ENCODE measurements at regions not wholly inside any gene's neighbourhood (a gene's known extent, or its start where the extent isn't known, plus 50 kb on each side); places are given as distances from the start of the nearest gene placed in this dataset.

GRCh38 chr14:30296931-30297405 lies 262.0 kb upstream of the G2E3 start:
- Histone ChIP-seq H3K27ac (ENCODE audit: low read depth, low read length) (no peak overlapping the region), H3K9me3 (ENCODE audit: insufficient read depth, low read depth, low read length) (no peaks in the 10 kb centered on the region)

GRCh38 chr14:30297876-30298795 lies 260.8 kb upstream of the G2E3 start:
- Histone ChIP-seq H3K9ac (ENCODE audit: low read length) (no peak overlapping the region), H3K4me2 (ENCODE audit: low read length) (no peak overlapping the region), H4K91ac (ENCODE audit: low read depth, low read length) (no peak overlapping the region), H2AFZ (ENCODE audit: insufficient read depth, low read length, poor library complexity) (no peak overlapping the region), H3K4ac (ENCODE audit: low read depth, low read length) (no peak overlapping the region), H3K4me1 (ENCODE audit: control insufficient read depth in 1 of 2, insufficient read depth in 2 of 2, low read length in 2 of 2) (no peaks in the 10 kb centered on the region), H3K9me3 (ENCODE audit: insufficient read depth, low read depth, low read length) (no peaks in the 10 kb centered on the region), H3K23ac (ENCODE audit: low read length) (no peak overlapping the region), H3K79me1 (ENCODE audit: low read length) (no peaks in the 10 kb centered on the region), H3K27me3 (ENCODE audit: insufficient read depth, low read length) (no peaks in the 10 kb centered on the region), H2BK12ac (ENCODE audit: low read length) (no peak overlapping the region), H3K14ac (ENCODE audit: low read length) (no peak overlapping the region), H2AK5ac (ENCODE audit: low read length) (no peak overlapping the region), H4K12ac (ENCODE audit: low read depth, low read length) (no peak overlapping the region), H2BK5ac (ENCODE audit: low read depth, low read length, poor library complexity) (no peak overlapping the region), H4K8ac (ENCODE audit: low read depth, low read length) (no peak overlapping the region), H3K36me3 (ENCODE audit: control insufficient read depth in 1 of 2, insufficient read depth in 2 of 2, low read length in 2 of 2) (no peaks in the 10 kb centered on the region), H3K4me3 (ENCODE audit: low read depth, low read length) (no peak overlapping the region), H3K18ac (ENCODE audit: low read length) (no peak overlapping the region), H2BK120ac (ENCODE audit: insufficient read depth, low read length, poor library complexity) (no peak overlapping the region), H3K27ac (ENCODE audit: low read depth, low read length) (no peak overlapping the region), H3K79me2 (ENCODE audit: control insufficient read depth, insufficient read depth, low read length, poor library complexity) (no peaks in the 10 kb centered on the region)
- WGBS (ENCODE audit: extremely low coverage, insufficient coverage, insufficient read length): no CpG with 5 or more reads among the region's 10 CpGs
- DNase-seq: peak; percentile 86 to 94

More at GRCh38 chr14:30296931-30297405, 262.0 kb upstream of the G2E3 start:
- H2BK5ac ChIP-seq (ENCODE audit: low read depth, low read length, poor library complexity): no peak overlapping the region
- H3K79me2 ChIP-seq (ENCODE audit: control insufficient read depth, insufficient read depth, low read length, poor library complexity): no peaks in the 10 kb centered on the region
- H2AFZ ChIP-seq (ENCODE audit: insufficient read depth, low read length, poor library complexity): no peak overlapping the region
- no CpG with 5 or more reads among the region's 11 CpGs for WGBS (ENCODE audit: extremely low coverage, insufficient coverage, insufficient read length)
- H2BK120ac ChIP-seq (ENCODE audit: insufficient read depth, low read length, poor library complexity): no peak overlapping the region
- H4K8ac ChIP-seq (ENCODE audit: low read depth, low read length): no peak overlapping the region
- H3K4me2 ChIP-seq (ENCODE audit: low read length): no peak overlapping the region
- H3K23ac ChIP-seq (ENCODE audit: low read length): no peak overlapping the region
- H3K4me3 ChIP-seq (ENCODE audit: low read depth, low read length): no peak overlapping the region
- no peak overlapping the region for H3K18ac ChIP-seq (ENCODE audit: low read length)
- H4K91ac ChIP-seq (ENCODE audit: low read depth, low read length): no peak overlapping the region
- H3K4ac ChIP-seq (ENCODE audit: low read depth, low read length): no peak overlapping the region
- no peaks in the 10 kb centered on the region for H3K36me3 ChIP-seq (ENCODE audit: control insufficient read depth in 1 of 2, insufficient read depth in 2 of 2, low read length in 2 of 2)
- no peak overlapping the region for H3K9ac ChIP-seq (ENCODE audit: low read length)
- no peak overlapping the region for H3K14ac ChIP-seq (ENCODE audit: low read length)
- no peak overlapping the region for H4K12ac ChIP-seq (ENCODE audit: low read depth, low read length)
- DNase-seq: peak in 1 of 2 donors; percentile 17
- no peaks in the 10 kb centered on the region for H3K79me1 ChIP-seq (ENCODE audit: low read length)
- H2BK12ac ChIP-seq (ENCODE audit: low read length): no peak overlapping the region
- H3K4me1 ChIP-seq (ENCODE audit: control insufficient read depth in 1 of 2, insufficient read depth in 2 of 2, low read length in 2 of 2): no peaks in the 10 kb centered on the region
- no peak overlapping the region for H2AK5ac ChIP-seq (ENCODE audit: low read length)
- no peaks in the 10 kb centered on the region for H3K27me3 ChIP-seq (ENCODE audit: insufficient read depth, low read length)

- Histone ChIP-seq H3K79me2 (ENCODE audit: control insufficient read depth, insufficient read depth, low read length, poor library complexity) (no peaks in the 10 kb centered on the region), H3K18ac (ENCODE audit: low read length) (no peak overlapping the region), H4K91ac (ENCODE audit: low read depth, low read length) (no peak overlapping the region), H3K14ac (ENCODE audit: low read length) (no peak overlapping the region), H3K9ac (ENCODE audit: low read length) (no peak overlapping the region), H2AK5ac (ENCODE audit: low read length) (no peak overlapping the region), H2BK5ac (ENCODE audit: low read depth, low read length, poor library complexity) (no peak overlapping the region), H3K4ac (ENCODE audit: low read depth, low read length) (no peak overlapping the region), H4K12ac (ENCODE audit: low read depth, low read length) (no peak overlapping the region), H3K36me3 (ENCODE audit: control insufficient read depth in 1 of 2, insufficient read depth in 2 of 2, low read length in 2 of 2) (no peaks in the 10 kb centered on the region), H3K27ac (ENCODE audit: low read depth, low read length) (no peak overlapping the region), H4K8ac (ENCODE audit: low read depth, low read length) (no peak overlapping the region), H2AFZ (ENCODE audit: insufficient read depth, low read length, poor library complexity) (no peak overlapping the region), H3K4me1 (ENCODE audit: control insufficient read depth in 1 of 2, insufficient read depth in 2 of 2, low read length in 2 of 2) (no peaks in the 10 kb centered on the region), H3K23ac (ENCODE audit: low read length) (no peak overlapping the region), H3K27me3 (ENCODE audit: insufficient read depth, low read length) (no peaks in the 10 kb centered on the region), H2BK120ac (ENCODE audit: insufficient read depth, low read length, poor library complexity) (no peak overlapping the region), H3K4me2 (ENCODE audit: low read length) (no peak overlapping the region), H2BK12ac (ENCODE audit: low read length) (no peak overlapping the region), H3K4me3 (ENCODE audit: low read depth, low read length) (no peak overlapping the region), H3K79me1 (ENCODE audit: low read length) (no peaks in the 10 kb centered on the region), H3K9me3 (ENCODE audit: insufficient read depth, low read depth, low read length) (no peaks in the 10 kb centered on the region)
- WGBS (ENCODE audit: extremely low coverage, insufficient coverage, insufficient read length): no CpG with 5 or more reads among the region's 8 CpGs
- DNase-seq: peak; percentile 21 to 71
Observed at GRCh38 chr14:30299915-30300314, 259.0 kb upstream of the G2E3 start.

- no CpG with 5 or more reads among the region's 1 CpG for WGBS (ENCODE audit: extremely low coverage, insufficient coverage, insufficient read length)
- no peaks in the 10 kb centered on the region for H3K79me2 ChIP-seq (ENCODE audit: control insufficient read depth, insufficient read depth, low read length, poor library complexity)
Observed at GRCh38 chr14:30303350-30303749, 255.6 kb upstream of the G2E3 start.

More at GRCh38 chr14:30303350-30303749, 255.6 kb upstream of the G2E3 start:
- Histone ChIP-seq H4K91ac (ENCODE audit: low read depth, low read length) (no peak overlapping the region), H2BK12ac (ENCODE audit: low read length) (no peak overlapping the region), H3K36me3 (ENCODE audit: control insufficient read depth in 1 of 2, insufficient read depth in 2 of 2, low read length in 2 of 2) (no peaks in the 10 kb centered on the region), H3K4me3 (ENCODE audit: low read depth, low read length) (no peak overlapping the region), H2BK120ac (ENCODE audit: insufficient read depth, low read length, poor library complexity) (no peak overlapping the region), H3K14ac (ENCODE audit: low read length) (no peak overlapping the region), H3K79me1 (ENCODE audit: low read length) (no peaks in the 10 kb centered on the region), H4K12ac (ENCODE audit: low read depth, low read length) (no peak overlapping the region), H3K4me2 (ENCODE audit: low read length) (no peak overlapping the region), H3K27me3 (ENCODE audit: insufficient read depth, low read length) (no peaks in the 10 kb centered on the region), H2AFZ (ENCODE audit: insufficient read depth, low read length, poor library complexity) (no peak overlapping the region), H3K9ac (ENCODE audit: low read length) (no peak overlapping the region), H3K4ac (ENCODE audit: low read depth, low read length) (no peak overlapping the region), H3K18ac (ENCODE audit: low read length) (no peak overlapping the region), H3K27ac (ENCODE audit: low read depth, low read length) (no peak overlapping the region), H4K8ac (ENCODE audit: low read depth, low read length) (no peak overlapping the region), H3K9me3 (ENCODE audit: insufficient read depth, low read depth, low read length) (no peaks in the 10 kb centered on the region), H2AK5ac (ENCODE audit: low read length) (no peak overlapping the region), H3K23ac (ENCODE audit: low read length) (no peak overlapping the region), H2BK5ac (ENCODE audit: low read depth, low read length, poor library complexity) (no peak overlapping the region), H3K4me1 (ENCODE audit: control insufficient read depth in 1 of 2, insufficient read depth in 2 of 2, low read length in 2 of 2) (no peaks in the 10 kb centered on the region)
- no peak for DNase-seq
